ENCODE measurements at regions not wholly inside any gene's neighbourhood (a gene's known extent, or its start where the extent isn't known, plus 50 kb on each side); places are given as distances from the start of the nearest gene placed in this dataset.

- DNase-seq: no peak
- no peak overlapping the region for H3K27ac ChIP-seq
- H3K4me3 ChIP-seq: no peak overlapping the region
- no peaks in the 10 kb centered on the region for H3K4me1 ChIP-seq
- no peaks in the 10 kb centered on the region for H3K27me3 ChIP-seq
- no peak for FAIRE-seq
- H3K36me3 ChIP-seq: no peaks in the 10 kb centered on the region
- TF ChIP-seq CTCF (IDR thresholded peaks at IDR 0.05): no peak
- intact Hi-C loops (cut with DNase I): no loop called here
- no peaks in the 10 kb centered on the region for H3K9me3 ChIP-seq
- WGBS, 2 donors: 61 to 69% methylated on average over 2 of the region's 2 CpGs
- ATAC-seq: no peak
Observed at GRCh38 chr6:91509039-91509438, 922.2 kb upstream of the MAP3K7 start.

GRCh38 chr6:91506509-91506908 lies 919.6 kb upstream of the MAP3K7 start:
- Histone ChIP-seq H3K36me3 (no peaks in the 10 kb centered on the region), H3K27me3 (no peaks in the 10 kb centered on the region), H3K9me3 (no peaks in the 10 kb centered on the region), H3K4me3 (no peak overlapping the region), H3K4me1 (no peaks in the 10 kb centered on the region), H3K27ac (no peak overlapping the region)
- no peak for DNase-seq
- no peak for ATAC-seq
- 28 to 51% methylated on average over 5 of the region's 5 CpGs for WGBS, 2 donors
- no peak for TF ChIP-seq CTCF (IDR thresholded peaks at IDR 0.05)
- intact Hi-C loops (cut with DNase I): no loop called here
- FAIRE-seq: no peak

- intact Hi-C loops (cut with DNase I): no loop called here
- DNase-seq (no peak), ATAC-seq (no peak), FAIRE-seq (no peak)
- Histone ChIP-seq H3K4me3 (no peak overlapping the region), H3K27ac (no peak overlapping the region), H3K27me3 (no peaks in the 10 kb centered on the region), H3K36me3 (no peaks in the 10 kb centered on the region), H3K9me3 (no peaks in the 10 kb centered on the region), H3K4me1 (no peaks in the 10 kb centered on the region)
- TF ChIP-seq CTCF (IDR thresholded peaks at IDR 0.05): no peak
Observed at GRCh38 chr6:91505199-91505598, 918.3 kb upstream of the MAP3K7 start.

DNA sequence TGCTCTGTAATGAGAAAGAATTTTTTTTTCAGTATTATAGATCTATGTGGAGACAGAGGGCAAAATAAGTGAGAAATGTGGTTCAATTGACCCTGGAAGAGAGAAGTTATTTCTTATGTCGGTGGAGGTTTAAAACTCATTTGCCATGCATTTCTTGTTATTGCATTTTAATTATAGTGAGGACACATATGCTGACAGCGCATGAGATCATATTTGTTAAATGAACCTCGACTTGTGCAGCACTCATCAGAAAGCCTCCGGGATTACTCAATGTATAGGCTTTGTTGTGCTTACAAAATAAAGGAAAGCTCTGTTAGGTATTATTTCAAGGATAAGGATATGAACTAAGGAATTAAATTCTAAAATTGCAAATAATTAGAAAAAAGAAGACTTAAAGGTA lies 915.1 kb upstream of the MAP3K7 start:
- Histone ChIP-seq H3K36me3 (no peaks in the 10 kb centered on the region), H3K4me3 (no peak overlapping the region), H3K27ac (no peak overlapping the region), H3K9me3 (no peaks in the 10 kb centered on the region), H3K4me1 (no peaks in the 10 kb centered on the region), H3K27me3 (no peaks in the 10 kb centered on the region)
- no peak for FAIRE-seq
- ATAC-seq: no peak
- intact Hi-C loops (cut with DNase I): no loop called here
- WGBS, 2 donors: 60 to 78% methylated on average over 4 of the region's 4 CpGs
- no peak for DNase-seq
- TF ChIP-seq CTCF (IDR thresholded peaks at IDR 0.05): no peak

DNA sequence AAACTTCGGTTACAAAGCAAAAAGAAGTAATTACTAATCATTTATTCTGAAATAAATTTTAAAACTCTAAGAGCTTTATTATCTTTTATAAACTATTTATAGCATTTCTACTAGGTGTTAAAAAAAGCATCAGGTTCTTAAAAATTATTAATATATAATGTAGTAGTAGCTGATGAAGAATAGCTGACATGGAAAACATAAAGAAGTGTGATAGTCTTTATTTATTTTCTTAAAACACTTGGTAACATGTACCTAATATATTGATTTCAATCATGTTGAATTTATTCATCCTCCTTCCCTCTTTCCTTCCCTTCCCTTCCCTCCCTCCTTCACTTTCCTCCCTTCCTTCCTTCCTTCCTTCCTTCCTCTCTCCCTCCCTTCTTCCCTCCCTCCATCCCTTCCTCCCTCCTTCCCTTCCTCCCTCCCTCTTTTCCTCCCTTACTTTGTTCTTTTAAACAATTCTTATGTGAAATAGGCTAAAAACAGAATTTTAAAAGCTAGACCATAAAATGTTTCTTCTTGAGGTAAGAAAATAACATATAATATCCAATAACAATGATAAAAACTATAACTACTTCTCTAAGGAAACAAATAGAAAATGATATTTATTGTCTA lies 913.9 kb upstream of the MAP3K7 start:
- H3K4me1 ChIP-seq: no peaks in the 10 kb centered on the region
- WGBS, 2 donors: 63 to 75% methylated on average over 1 of the region's 1 CpG
- H3K27me3 ChIP-seq: no peaks in the 10 kb centered on the region
- no peak for ATAC-seq
- no peak overlapping the region for H3K4me3 ChIP-seq
- no peak for TF ChIP-seq CTCF (IDR thresholded peaks at IDR 0.05)
- intact Hi-C loops (cut with DNase I): no loop called here
- H3K36me3 ChIP-seq: no peaks in the 10 kb centered on the region
- H3K27ac ChIP-seq: no peak overlapping the region
- peak; percentile 53 for FAIRE-seq
- H3K9me3 ChIP-seq: no peaks in the 10 kb centered on the region
- no peak for DNase-seq
